Kidney epithelial cell (primary cell): ENCODE measurements at regions not wholly inside any gene's neighbourhood (a gene's known extent, or its start where the extent isn't known, plus 50 kb on each side); places are given as distances from the start of the nearest gene placed in this dataset.

ENCODE experiments used
- DNase-seq: peaks from one replicate; pipeline ENCODE4 v3.0.0-alpha.2; 2010; ENCODE audit warnings: low read depth
- H3K27me3 ChIP-seq: 2 replicates; pipeline ENCODE4 v1.6.0; 2011; ENCODE audit warnings: low read length; ENCODE audit not compliant: control insufficient read depth, insufficient read depth
- H3K36me3 ChIP-seq: 2 replicates; pipeline ENCODE4 v1.5.1; 2011; ENCODE audit warnings: low read length; ENCODE audit not compliant: control insufficient read depth, insufficient read depth
- H3K4me3 ChIP-seq: 2 replicates; pipeline ENCODE4 v1.5.1; 2011; ENCODE audit warnings: low read depth, mild to moderate bottlenecking, control low read depth, low read length
- CTCF ChIP-seq: IDR thresholded peaks from 2 replicates; pipeline ENCODE4 v1.5.1; 2011; ENCODE audit warnings: mild to moderate bottlenecking, moderate library complexity, low read length, control low read depth, inconsistent platforms; ENCODE audit not compliant: insufficient read depth, poor library complexity, severe bottlenecking

DNA sequence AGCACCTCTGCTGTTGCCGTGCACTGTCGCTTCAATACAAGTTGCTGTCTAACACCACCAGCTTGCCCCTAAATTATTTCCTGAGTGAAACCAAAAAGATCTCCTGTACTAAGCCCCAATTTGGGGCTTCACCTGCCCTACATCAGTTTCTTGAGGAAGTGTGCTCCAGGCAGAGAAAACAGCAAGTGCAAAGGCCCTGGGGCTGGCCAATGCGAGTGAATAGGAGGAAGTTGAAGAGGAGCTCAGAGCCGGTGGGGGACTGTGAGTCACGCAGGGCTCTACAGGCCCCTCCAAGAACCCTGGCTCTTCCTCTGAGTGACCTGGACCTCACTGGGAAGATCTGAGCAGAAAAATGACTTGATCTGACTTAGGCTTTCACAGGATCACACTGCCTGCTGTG is 117.2 kb downstream of the IPO8 start:
- H3K27me3 ChIP-seq, result no peaks in the 10 kb centered on the region
- TF ChIP-seq CTCF, result no peak
- DNase-seq, result no peak
- H3K4me3 ChIP-seq, result no peak overlapping the region
- no peaks in the 10 kb centered on the region for H3K36me3 ChIP-seq

DNA sequence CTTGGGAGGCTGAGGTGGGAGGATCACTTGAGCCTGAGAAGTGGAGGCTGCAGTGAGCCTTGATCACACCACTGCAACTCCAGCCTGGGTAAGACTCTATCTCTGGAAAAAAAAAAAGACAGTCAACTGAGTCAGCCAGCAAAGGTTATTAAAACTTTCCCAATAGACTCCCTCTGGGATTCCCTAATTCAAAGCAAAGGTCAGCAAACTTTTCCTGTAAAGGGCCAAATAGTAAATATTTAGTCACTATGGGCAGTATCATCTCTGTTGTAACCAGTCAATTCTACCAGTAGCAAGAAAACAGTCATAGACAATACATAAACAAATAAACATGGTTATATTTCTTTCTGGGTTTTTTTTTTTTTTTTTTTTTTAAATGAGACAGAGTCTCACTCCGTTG is 122.5 kb downstream of the IPO8 start:
- no peak for DNase-seq
- H3K36me3 ChIP-seq, result no peaks in the 10 kb centered on the region
- H3K27me3 ChIP-seq, result no peaks in the 10 kb centered on the region
- TF ChIP-seq CTCF, result no peak
- H3K4me3 ChIP-seq, result no peak overlapping the region

GRCh38 chr12:30570211-30570890 is 125.3 kb downstream of the IPO8 start:
- H3K4me3 ChIP-seq, result no peak overlapping the region
- TF ChIP-seq CTCF, result no peak

GRCh38 chr12:30569426-30569825 is 126.2 kb downstream of the IPO8 start:
- DNase-seq, result no peak
- H3K4me3 ChIP-seq, result no peak overlapping the region
- no peaks in the 10 kb centered on the region for H3K36me3 ChIP-seq
- no peaks in the 10 kb centered on the region for H3K27me3 ChIP-seq
- TF ChIP-seq CTCF, result no peak

More at GRCh38 chr12:30570211-30570890, 125.3 kb downstream of the IPO8 start:
- H3K36me3 ChIP-seq, result no peaks in the 10 kb centered on the region
- no peaks in the 10 kb centered on the region for H3K27me3 ChIP-seq
- DNase-seq, result no peak

DNA sequence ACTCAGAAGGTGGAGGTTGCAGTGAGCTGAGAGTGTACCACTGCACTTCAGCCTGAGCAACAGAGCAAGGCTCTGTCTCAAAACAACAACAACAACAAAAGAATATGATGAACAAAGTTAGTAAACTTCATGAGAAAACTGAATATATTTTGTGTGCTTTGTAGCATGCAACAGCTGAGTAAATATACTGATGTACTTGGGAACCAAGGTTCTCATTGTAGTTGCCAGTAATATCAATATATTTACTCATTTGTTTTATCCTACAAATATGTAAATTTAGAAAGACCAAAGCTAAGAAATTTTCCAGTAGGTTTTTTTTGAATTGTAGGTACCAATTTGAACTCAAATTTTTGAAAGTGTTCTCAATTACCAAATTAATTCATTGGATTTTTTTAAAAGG is 127.2 kb downstream of the IPO8 start:
- TF ChIP-seq CTCF, result no peak
- H3K4me3 ChIP-seq, result no peak overlapping the region
- H3K36me3 ChIP-seq, result no peaks in the 10 kb centered on the region
- DNase-seq, result no peak
- no peaks in the 10 kb centered on the region for H3K27me3 ChIP-seq

DNA sequence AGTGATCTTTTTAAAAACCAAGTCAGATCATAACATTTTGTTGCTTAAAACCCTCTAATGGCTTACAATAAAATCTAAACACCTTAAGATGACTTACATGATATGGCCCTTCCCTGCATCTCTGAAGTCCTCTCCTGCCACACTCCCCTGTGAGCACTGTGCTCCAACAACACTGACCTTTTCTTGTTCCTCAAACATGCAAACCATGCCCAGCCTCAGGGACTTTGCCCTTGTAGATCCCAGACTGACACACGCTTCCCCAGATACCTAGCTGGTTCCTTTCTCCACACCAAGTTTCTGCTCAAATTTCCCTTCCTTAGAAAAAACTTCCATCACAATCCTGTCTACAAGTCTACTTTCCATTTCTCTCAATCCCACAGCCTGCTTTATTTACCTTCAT is 128.6 kb downstream of the IPO8 start:
- no peaks in the 10 kb centered on the region for H3K27me3 ChIP-seq
- no peak for DNase-seq
- no peak for TF ChIP-seq CTCF
- no peak overlapping the region for H3K4me3 ChIP-seq
- H3K36me3 ChIP-seq, result no peaks in the 10 kb centered on the region
